ENCODE measurements at regions not wholly inside any gene's neighbourhood (a gene's known extent, or its start where the extent isn't known, plus 50 kb on each side); places are given as distances from the start of the nearest gene placed in this dataset.

DNA sequence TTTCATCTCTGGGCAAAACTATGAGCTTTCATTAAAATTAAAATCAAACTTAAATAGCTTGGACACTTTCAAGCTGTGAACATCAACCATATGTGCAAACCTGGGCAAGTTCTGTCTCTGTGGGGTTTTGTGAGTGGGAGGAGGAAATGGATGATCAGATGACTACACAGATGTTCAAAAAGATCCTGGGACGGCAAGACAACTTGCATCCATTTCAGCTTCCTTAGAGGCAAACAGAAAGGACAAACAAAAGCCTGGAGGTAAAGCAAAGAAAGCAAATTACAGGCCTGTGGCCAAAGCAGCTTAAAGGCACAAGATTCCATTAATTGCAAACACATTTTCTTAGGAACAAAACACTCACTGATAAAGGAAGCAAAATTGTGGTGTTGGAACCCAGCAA lies 222.2 kb downstream of the NEBL start:
- Histone ChIP-seq H3K27ac (no peak overlapping the region), H3K9ac (ENCODE audit: low read depth in 2 of 2, low read length in 2 of 2) (no peak overlapping the region), H3K4me3 (no peak overlapping the region), H3K4me1 (no peaks in the 10 kb centered on the region), H3K36me3 (no peaks in the 10 kb centered on the region), H3K27me3 (no peaks in the 10 kb centered on the region), H3K9me3 (no peaks in the 10 kb centered on the region)
- no peak for DNase-seq
- TF ChIP-seq, protein P1, sequence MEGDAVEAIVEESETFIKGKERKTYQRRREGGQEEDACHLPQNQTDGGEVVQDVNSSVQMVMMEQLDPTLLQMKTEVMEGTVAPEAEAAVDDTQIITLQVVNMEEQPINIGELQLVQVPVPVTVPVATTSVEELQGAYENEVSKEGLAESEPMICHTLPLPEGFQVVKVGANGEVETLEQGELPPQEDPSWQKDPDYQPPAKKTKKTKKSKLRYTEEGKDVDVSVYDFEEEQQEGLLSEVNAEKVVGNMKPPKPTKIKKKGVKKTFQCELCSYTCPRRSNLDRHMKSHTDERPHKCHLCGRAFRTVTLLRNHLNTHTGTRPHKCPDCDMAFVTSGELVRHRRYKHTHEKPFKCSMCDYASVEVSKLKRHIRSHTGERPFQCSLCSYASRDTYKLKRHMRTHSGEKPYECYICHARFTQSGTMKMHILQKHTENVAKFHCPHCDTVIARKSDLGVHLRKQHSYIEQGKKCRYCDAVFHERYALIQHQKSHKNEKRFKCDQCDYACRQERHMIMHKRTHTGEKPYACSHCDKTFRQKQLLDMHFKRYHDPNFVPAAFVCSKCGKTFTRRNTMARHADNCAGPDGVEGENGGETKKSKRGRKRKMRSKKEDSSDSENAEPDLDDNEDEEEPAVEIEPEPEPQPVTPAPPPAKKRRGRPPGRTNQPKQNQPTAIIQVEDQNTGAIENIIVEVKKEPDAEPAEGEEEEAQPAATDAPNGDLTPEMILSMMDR (IDR thresholded peaks at IDR 0.05), result no peak
- intact Hi-C loops (cut with DNase I), result no loop called here

- H3K9me3 ChIP-seq, result no peaks in the 10 kb centered on the region
- intact Hi-C loops (cut with DNase I), result no loop called here
- no peak overlapping the region for H3K9ac ChIP-seq (ENCODE audit: low read depth in 2 of 2, low read length in 2 of 2)
- no peak overlapping the region for H3K4me3 ChIP-seq
- no peaks in the 10 kb centered on the region for H3K4me1 ChIP-seq
- H3K27me3 ChIP-seq, result no peaks in the 10 kb centered on the region
- H3K27ac ChIP-seq, result no peak overlapping the region
- H3K36me3 ChIP-seq, result no peaks in the 10 kb centered on the region
- TF ChIP-seq, protein P1 (IDR thresholded peaks at IDR 0.05), result no peak
- no peak for DNase-seq
Observed at GRCh38 chr10:20673175-20673574, 223.9 kb downstream of the NEBL start.

- Histone ChIP-seq H3K9ac (ENCODE audit: low read depth in 2 of 2, low read length in 2 of 2) (no peak overlapping the region), H3K4me3 (no peak overlapping the region), H3K4me1 (no peaks in the 10 kb centered on the region), H3K27me3 (no peaks in the 10 kb centered on the region), H3K27ac (no peak overlapping the region), H3K9me3 (no peaks in the 10 kb centered on the region), H3K36me3 (no peaks in the 10 kb centered on the region)
- TF ChIP-seq, protein P1 (IDR thresholded peaks at IDR 0.05), result no peak
- intact Hi-C loops (cut with DNase I), result no loop called here
- no peak for DNase-seq
Observed at GRCh38 chr10:20672741-20673140, 224.4 kb downstream of the NEBL start.

DNA sequence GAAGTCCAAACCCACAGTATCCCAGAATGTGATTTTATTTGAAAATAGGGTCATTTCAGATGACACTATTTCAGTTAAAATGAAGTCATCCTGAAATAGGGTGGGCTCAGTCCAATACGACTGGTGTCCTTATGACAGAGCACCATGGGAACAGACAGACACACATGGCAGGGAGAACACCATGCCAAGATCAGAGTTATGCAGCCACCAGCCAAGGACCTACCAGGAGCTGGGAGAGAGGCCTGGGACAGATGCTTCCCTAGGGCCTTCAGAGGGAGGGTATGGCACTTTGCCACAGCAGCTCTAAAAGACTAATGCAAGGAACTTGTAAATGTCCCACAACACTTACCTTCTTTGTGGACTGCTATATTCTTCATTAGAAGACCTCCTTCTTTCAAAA lies 226.5 kb downstream of the NEBL start:
- Histone ChIP-seq H3K4me3 (no peak overlapping the region), H3K27me3 (no peaks in the 10 kb centered on the region), H3K9ac (ENCODE audit: low read depth in 2 of 2, low read length in 2 of 2) (no peak overlapping the region), H3K9me3 (no peaks in the 10 kb centered on the region), H3K36me3 (no peaks in the 10 kb centered on the region), H3K27ac (no peak overlapping the region), H3K4me1 (no peaks in the 10 kb centered on the region)
- TF ChIP-seq, protein P1 (IDR thresholded peaks at IDR 0.05), result no peak
- no peak for DNase-seq
- intact Hi-C loops (cut with DNase I), result no loop called here

DNA sequence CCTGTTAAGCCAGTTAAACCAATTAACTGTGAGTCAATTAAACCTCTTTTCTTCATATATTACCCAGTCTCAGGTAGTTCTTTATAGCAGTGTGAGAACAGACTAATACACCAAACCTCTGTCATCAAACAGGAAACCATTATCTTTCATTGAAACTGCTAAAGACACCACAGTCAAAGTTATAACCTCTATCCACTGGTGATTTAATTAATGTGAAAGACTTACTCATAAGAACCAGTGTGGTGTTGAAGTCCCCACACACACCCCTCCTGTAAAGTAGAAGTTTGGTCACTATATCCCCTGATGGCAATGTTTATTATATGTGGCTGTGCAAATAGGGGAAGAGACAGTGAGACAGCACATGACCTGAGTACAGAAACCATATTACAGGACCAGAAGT lies 228.1 kb downstream of the NEBL start:
- no peak overlapping the region for H3K4me3 ChIP-seq
- H3K27ac ChIP-seq, result no peak overlapping the region
- TF ChIP-seq, protein P1 (IDR thresholded peaks at IDR 0.05), result no peak
- intact Hi-C loops (cut with DNase I), result no loop called here
- H3K4me1 ChIP-seq, result no peaks in the 10 kb centered on the region
- H3K9ac ChIP-seq (ENCODE audit: low read depth in 2 of 2, low read length in 2 of 2), result no peak overlapping the region
- no peaks in the 10 kb centered on the region for H3K27me3 ChIP-seq
- no peaks in the 10 kb centered on the region for H3K36me3 ChIP-seq
- no peaks in the 10 kb centered on the region for H3K9me3 ChIP-seq
- no peak for DNase-seq

- DNase-seq, result no peak
- Histone ChIP-seq H3K27me3 (no peaks in the 10 kb centered on the region), H3K9me3 (no peaks in the 10 kb centered on the region), H3K27ac (no peak overlapping the region), H3K9ac (ENCODE audit: low read depth in 2 of 2, low read length in 2 of 2) (no peak overlapping the region), H3K4me1 (no peaks in the 10 kb centered on the region), H3K4me3 (no peak overlapping the region), H3K36me3 (no peaks in the 10 kb centered on the region)
- intact Hi-C loops (cut with DNase I), result no loop called here
- TF ChIP-seq, protein P1 (IDR thresholded peaks at IDR 0.05), result no peak
Observed at GRCh38 chr10:20662742-20663141, 234.4 kb downstream of the NEBL start.
